Astrocyte of the spinal cord (primary cell): ENCODE measurements at regions not wholly inside any gene's neighbourhood (a gene's known extent, or its start where the extent isn't known, plus 50 kb on each side); places are given as distances from the start of the nearest gene placed in this dataset.

Source experiments
- DNase-seq: peaks from one replicate; pipeline ENCODE4 v3.0.0; 2011; ENCODE audit warnings: low read depth, low spot score
- H3K4me3 ChIP-seq: 2 replicates; pipeline ENCODE4 v1.5.1; 2011; ENCODE audit warnings: low read depth, mild to moderate bottlenecking, low read length, moderate library complexity
- in situ Hi-C: cut with HindIII; loops from 2 replicates; pipeline ENCODE4 v1.10.0; 2017; ENCODE audit warnings: low sequenced_read_pairs
- TF ChIP-seq, protein P1 (sequence below): IDR thresholded peaks from 2 replicates; pipeline ENCODE4 v1.5.1; 2012; ENCODE audit warnings: low read depth, mild to moderate bottlenecking, low read length, inconsistent platforms

DNA sequence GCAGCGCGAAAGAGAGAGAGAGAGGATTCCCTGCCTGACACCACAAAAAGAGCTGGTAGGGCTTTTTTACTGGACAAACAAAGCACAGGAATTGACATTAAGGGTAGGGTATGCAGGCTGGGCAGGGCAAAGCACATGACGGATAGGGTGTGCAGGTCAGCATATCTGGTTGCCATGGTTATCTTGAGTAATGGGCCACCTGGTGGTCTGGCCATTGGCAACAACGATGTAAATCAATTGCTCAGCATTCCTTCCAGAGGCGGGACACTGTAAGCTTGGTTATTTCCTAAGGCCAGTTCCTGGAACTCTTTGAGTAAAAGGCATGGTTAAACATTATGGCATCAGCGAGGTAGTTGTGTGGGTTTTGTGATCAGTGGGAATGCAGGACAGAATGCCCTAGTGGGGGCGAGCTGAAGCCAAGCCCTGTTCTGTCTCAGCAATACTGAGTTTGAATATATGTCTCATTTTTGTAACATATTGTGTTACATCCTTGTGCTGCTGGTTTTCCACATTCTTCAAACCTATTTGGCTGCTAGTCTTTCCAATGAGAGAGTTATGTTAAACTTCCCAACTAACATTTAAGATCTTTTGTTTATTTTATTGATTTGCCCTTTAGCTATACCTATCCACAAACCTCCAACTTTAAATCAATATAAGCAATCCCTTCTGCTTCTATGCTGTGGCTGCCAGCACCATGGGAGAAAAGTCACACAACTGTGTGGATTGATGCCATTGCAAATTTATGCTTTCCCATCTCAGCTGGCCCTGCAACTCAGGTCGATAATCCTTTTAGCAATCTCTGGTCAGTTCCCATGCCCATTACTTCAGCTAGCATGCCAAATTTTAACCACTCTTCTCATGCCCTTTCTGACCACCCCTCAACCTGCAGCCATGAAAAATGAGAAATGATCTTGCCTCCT is 396.7 kb upstream of the PDE3A start:
- in situ Hi-C loops = no loop called here

DNA sequence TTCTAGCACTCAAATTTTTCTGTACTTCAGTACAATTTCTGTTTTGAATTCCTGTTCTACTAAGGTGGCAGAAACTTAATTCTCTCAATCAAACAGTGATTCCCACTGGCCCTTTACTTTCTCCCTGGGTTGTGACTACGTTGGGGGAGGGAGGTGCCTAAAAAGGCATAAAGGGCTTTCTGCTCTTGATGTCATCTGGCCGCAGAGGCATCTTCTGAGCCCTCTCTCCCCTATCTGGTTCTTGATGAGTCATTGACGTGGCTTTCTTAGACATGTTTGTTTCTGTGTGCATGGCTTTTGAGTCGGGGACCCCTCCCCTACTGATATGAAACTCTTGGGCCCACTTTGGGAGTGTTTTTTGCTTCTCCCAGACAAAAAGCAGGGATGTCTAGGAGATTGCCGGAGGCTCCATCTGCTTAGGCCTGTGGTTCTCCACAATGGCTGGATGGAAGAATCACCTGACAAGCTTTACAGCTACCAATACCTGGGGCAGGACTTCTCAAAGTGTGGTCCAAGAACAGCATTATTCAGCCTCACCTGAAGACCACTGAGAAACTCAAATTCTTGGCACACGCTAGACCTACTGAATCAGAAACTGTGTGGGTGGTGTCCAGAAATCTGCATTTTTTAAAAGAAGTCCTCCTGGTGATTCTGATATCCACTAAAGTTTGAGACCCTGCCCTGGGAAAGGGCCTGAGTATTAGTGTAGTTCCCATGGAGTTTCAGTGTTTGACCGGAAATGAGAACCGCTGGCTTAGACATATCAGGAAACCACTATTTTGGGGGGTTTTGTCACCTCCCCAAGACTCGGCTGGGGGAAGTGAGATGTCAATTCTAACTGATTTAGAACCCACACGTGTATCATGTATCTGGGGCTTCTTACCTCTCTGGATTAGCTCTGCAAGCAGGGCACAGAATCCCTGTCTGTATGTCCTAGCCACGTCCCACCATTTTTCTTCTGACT is 395.7 kb upstream of the PDE3A start:
- TF ChIP-seq, protein P1, sequence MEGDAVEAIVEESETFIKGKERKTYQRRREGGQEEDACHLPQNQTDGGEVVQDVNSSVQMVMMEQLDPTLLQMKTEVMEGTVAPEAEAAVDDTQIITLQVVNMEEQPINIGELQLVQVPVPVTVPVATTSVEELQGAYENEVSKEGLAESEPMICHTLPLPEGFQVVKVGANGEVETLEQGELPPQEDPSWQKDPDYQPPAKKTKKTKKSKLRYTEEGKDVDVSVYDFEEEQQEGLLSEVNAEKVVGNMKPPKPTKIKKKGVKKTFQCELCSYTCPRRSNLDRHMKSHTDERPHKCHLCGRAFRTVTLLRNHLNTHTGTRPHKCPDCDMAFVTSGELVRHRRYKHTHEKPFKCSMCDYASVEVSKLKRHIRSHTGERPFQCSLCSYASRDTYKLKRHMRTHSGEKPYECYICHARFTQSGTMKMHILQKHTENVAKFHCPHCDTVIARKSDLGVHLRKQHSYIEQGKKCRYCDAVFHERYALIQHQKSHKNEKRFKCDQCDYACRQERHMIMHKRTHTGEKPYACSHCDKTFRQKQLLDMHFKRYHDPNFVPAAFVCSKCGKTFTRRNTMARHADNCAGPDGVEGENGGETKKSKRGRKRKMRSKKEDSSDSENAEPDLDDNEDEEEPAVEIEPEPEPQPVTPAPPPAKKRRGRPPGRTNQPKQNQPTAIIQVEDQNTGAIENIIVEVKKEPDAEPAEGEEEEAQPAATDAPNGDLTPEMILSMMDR = no peak
- in situ Hi-C loops = no loop called here
- H3K4me3 ChIP-seq = no peak overlapping the region
- peak; percentile 30 for DNase-seq

More for the DNA sequence above, 396.7 kb upstream of the PDE3A start:
- H3K4me3 ChIP-seq = no peak overlapping the region
- DNase-seq = peak; percentile 91
- TF ChIP-seq, protein P1 = peak; percentile 2

DNA sequence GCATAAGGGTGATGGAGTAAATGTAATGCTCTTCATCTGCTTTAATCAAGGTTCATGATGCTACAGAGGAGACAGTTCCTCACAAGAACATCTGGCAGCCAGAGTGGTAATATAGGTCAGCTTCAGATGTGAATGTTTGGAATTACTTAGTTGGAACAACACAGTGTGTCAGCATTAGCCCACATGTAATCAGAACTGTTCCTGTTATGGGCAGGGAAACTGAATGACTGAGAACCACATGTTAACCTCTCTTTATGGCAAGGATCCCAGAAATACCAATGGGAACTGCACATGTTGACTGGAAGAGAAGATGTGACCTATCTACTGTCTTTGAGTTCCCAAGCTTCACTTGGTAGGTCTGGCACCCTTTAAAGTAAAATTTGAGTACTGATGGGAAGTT is 390.1 kb upstream of the PDE3A start:
- TF ChIP-seq, protein P1 = no peak
- peak; percentile 96 for DNase-seq
- in situ Hi-C loops = no loop called here

DNA sequence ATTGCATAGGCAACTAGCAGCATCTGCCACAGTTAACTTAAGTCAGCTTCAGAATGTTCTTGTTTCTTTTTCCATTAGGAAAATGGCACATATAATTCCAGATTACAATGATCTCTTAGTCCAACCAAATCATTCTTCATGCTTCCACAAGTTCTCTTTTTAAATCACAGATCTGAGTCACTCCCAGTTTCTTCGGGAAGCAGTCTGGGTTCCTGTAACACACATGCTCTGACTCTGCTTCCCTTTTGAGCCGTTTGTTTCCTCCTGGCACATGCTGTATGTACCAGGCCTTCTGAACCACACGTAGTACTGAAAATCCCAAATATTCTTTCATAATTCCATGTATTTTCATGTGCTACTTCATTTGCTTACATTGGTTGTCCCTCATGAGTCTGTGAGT is 388.8 kb upstream of the PDE3A start:
- TF ChIP-seq, protein P1 = no peak
- H3K4me3 ChIP-seq = no peak overlapping the region
- in situ Hi-C loops = no loop called here
- no peak for DNase-seq

More for the DNA sequence above, 390.1 kb upstream of the PDE3A start:
- H3K4me3 ChIP-seq = no peak overlapping the region

DNA sequence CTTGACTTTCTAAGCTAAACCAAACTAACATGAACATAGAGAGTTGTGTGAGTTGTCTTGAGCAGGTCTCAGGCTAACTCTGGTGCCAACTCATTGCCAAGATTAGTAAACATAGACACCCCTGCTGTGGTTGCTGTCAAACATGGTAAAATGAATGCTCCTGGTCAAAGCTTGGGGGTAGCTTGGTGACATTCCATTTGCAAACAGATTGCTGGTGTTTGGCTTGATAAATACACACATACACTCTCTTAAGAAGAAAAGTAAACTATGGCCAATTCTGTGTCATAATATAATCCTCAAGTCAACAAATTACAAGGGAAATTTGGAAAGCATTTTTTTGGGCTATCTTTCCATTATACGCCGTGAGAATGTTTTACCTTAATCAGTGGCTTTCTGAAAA is 386.4 kb upstream of the PDE3A start:
- no peak for DNase-seq
- TF ChIP-seq, protein P1 = no peak
- H3K4me3 ChIP-seq = no peak overlapping the region
- in situ Hi-C loops = no loop called here

DNA sequence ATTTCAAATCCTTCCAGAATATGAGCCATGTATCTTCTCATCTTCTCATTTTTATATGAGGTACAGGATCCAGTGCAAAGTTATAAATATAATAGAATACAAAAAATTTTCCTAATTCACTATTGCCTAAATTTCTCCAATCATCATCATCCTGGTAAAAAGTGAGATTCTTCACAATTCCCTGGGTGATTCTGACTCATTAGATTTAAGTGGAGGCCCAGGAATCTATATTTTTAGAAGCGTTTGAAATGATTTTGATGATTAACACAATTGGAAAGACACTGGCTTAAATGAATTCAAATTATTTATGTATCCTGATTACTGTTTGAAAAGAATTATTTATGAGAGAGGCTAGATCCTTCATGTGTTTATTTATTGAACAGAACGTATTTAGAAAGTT is 380.3 kb upstream of the PDE3A start:
- in situ Hi-C loops = no loop called here
- TF ChIP-seq, protein P1 = no peak
- no peak for DNase-seq
- H3K4me3 ChIP-seq = no peak overlapping the region
